Caco-2 (cell line): ENCODE measurements at regions not wholly inside any gene's neighbourhood (a gene's known extent, or its start where the extent isn't known, plus 50 kb on each side); places are given as distances from the start of the nearest gene placed in this dataset.

ENCODE experiments used
- BruUV-seq: library from RNA; stranded (reverse); fragments of 400-500 nt; replicated peaks from 2 replicates; lab custom pipeline; 2021; lab: Mats Ljungman, UMichigan
- CTCF ChIA-PET: fragments of 300-600 bp; sonication (Branson Sonifier 250); formaldehyde crosslinking; loops from one replicate; lab custom pipeline; 2022; ENCODE audit warnings: antibody characterized with exemption; lab: Charles Lee
- POLR2A ChIA-PET: fragments of 300-600 bp; sonication (Branson Sonifier 250); formaldehyde crosslinking; loops from one replicate; lab custom pipeline; 2022; ENCODE audit warnings: antibody characterized with exemption; lab: Charles Lee
- DNase-seq, 2 experiments: peaks; one replicate each; pipeline versions ENCODE4 v3.0.0 to v3.0.0-alpha.2; 2020 to 2022
- H3K27me3 ChIP-seq: replicated peaks from 2 replicates; pipeline ENCODE4 v1.6.0; 2011; ENCODE audit warnings: low read length; ENCODE audit not compliant: control insufficient read depth, insufficient read depth
- H3K36me3 ChIP-seq: 2 replicates; pipeline ENCODE4 v1.5.1; 2011; ENCODE audit warnings: low read length; ENCODE audit not compliant: control insufficient read depth, insufficient read depth
- H3K4me1 ChIP-seq: fragments of 250-450 bp; sonication (Bioruptor Pico); 2 replicates; pipeline ENCODE4 v1.5.1; 2020; ENCODE audit warnings: mild to moderate bottlenecking
- H3K4me3 ChIP-seq: 2 replicates; pipeline ENCODE4 v1.5.1; 2011; ENCODE audit warnings: low read depth, mild to moderate bottlenecking, control low read depth, low read length
- H3K9me3 ChIP-seq: fragments of 250-450 bp; sonication (Bioruptor Pico); 2 replicates; pipeline ENCODE4 v1.5.1; 2020; ENCODE audit warnings: mild to moderate bottlenecking, moderate library complexity
- H3K27ac Mint-ChIP-seq: one replicate; pipeline ENCODE4 v1.8.0; 2022; ENCODE audit warnings: mixed read lengths; ENCODE audit not compliant: unreplicated experiment
- H3K27me3 Mint-ChIP-seq: one replicate; pipeline ENCODE4 v1.8.0; 2022; ENCODE audit warnings: mixed read lengths; ENCODE audit not compliant: insufficient read depth, unreplicated experiment
- H3K36me3 Mint-ChIP-seq: one replicate; pipeline ENCODE4 v1.8.0; 2022; ENCODE audit warnings: mild to moderate bottlenecking, mixed read lengths; ENCODE audit not compliant: insufficient read depth, unreplicated experiment
- H3K4me1 Mint-ChIP-seq: one replicate; pipeline ENCODE4 v1.8.0; 2022; ENCODE audit warnings: low read depth, mixed read lengths; ENCODE audit not compliant: unreplicated experiment
- H3K4me3 Mint-ChIP-seq: one replicate; pipeline ENCODE4 v1.8.0; 2022; ENCODE audit warnings: mild to moderate bottlenecking, moderate library complexity, mixed read lengths; ENCODE audit not compliant: unreplicated experiment
- H3K9me3 Mint-ChIP-seq: one replicate; pipeline ENCODE4 v1.8.0; 2022; ENCODE audit warnings: mixed read lengths; ENCODE audit not compliant: unreplicated experiment
- intact Hi-C: fragments of 100-400 bp; cut with micrococcal nuclease; formaldehyde crosslinking; loops from one replicate; pipeline ENCODE4 v1.10.0; 2022; ENCODE audit not compliant: unreplicated experiment
- TF ChIP-seq, protein P1 (sequence below), 2 experiments: fragments of 200-600 bp in 1 of 2; IDR thresholded peaks; 1 replicate in 1 of 2; 2 replicates in 1 of 2; pipeline versions ENCODE4 v1.5.1 to v1.8.0; 2011 to 2022; ENCODE audit warnings: antibody characterized with exemption in 1 of 2, control low read depth in 1 of 2, inconsistent platforms in 1 of 2, low read depth in 1 of 2, low read length in 1 of 2, mild to moderate bottlenecking in 1 of 2, moderate library complexity in 1 of 2; ENCODE audit not compliant: insufficient read depth in 1 of 2, severe bottlenecking in 1 of 2, unreplicated experiment in 1 of 2

- Histone ChIP-seq H3K4me1 (no peaks in the 10 kb centered on the region), H3K9me3 (no peaks in the 10 kb centered on the region), H3K36me3 (no peaks in the 10 kb centered on the region), H3K27me3 (no peaks in the 10 kb centered on the region), H3K4me3 (no peak overlapping the region)
- intact Hi-C loops, result no loop called here
- H3K4me1 Mint-ChIP-seq, result no peaks in the 10 kb centered on the region
- ChIA-PET POLR2A (no interaction called here), CTCF (no interaction called here)
- no TSS peak for BruUV-seq
- H3K36me3 Mint-ChIP-seq, result no peaks in the 10 kb centered on the region
- H3K9me3 Mint-ChIP-seq, result no peaks in the 10 kb centered on the region
- TF ChIP-seq, protein P1, sequence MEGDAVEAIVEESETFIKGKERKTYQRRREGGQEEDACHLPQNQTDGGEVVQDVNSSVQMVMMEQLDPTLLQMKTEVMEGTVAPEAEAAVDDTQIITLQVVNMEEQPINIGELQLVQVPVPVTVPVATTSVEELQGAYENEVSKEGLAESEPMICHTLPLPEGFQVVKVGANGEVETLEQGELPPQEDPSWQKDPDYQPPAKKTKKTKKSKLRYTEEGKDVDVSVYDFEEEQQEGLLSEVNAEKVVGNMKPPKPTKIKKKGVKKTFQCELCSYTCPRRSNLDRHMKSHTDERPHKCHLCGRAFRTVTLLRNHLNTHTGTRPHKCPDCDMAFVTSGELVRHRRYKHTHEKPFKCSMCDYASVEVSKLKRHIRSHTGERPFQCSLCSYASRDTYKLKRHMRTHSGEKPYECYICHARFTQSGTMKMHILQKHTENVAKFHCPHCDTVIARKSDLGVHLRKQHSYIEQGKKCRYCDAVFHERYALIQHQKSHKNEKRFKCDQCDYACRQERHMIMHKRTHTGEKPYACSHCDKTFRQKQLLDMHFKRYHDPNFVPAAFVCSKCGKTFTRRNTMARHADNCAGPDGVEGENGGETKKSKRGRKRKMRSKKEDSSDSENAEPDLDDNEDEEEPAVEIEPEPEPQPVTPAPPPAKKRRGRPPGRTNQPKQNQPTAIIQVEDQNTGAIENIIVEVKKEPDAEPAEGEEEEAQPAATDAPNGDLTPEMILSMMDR (IDR thresholded peaks at IDR 0.05; ENCODE audit: insufficient read depth in 1 of 2, low read depth in 1 of 2, low read length in 1 of 2, severe bottlenecking in 1 of 2, unreplicated experiment in 1 of 2), result no peak
- H3K27ac Mint-ChIP-seq, result no peak overlapping the region
- DNase-seq, result no peak
- no peak overlapping the region for H3K4me3 Mint-ChIP-seq
- peaks cover 2% of the 10 kb centered on the region for H3K27me3 Mint-ChIP-seq
These were observed 398.4 kb downstream of the NUP35 start for GRCh38 chr2:183522489-183523266.

- CTCF ChIA-PET, result no interaction called here
- no peaks in the 10 kb centered on the region for H3K9me3 Mint-ChIP-seq
- intact Hi-C loops, result no loop called here
- no peak overlapping the region for H3K4me3 Mint-ChIP-seq
- H3K36me3 Mint-ChIP-seq, result no peaks in the 10 kb centered on the region
- Histone ChIP-seq H3K4me3 (no peak overlapping the region), H3K4me1 (no peaks in the 10 kb centered on the region), H3K9me3 (no peaks in the 10 kb centered on the region), H3K36me3 (no peaks in the 10 kb centered on the region), H3K27me3 (no peaks in the 10 kb centered on the region)
- no peaks in the 10 kb centered on the region for H3K4me1 Mint-ChIP-seq
- H3K27me3 Mint-ChIP-seq, result peaks cover 3% of the 10 kb centered on the region
- POLR2A ChIA-PET, result no interaction called here
- no peak overlapping the region for H3K27ac Mint-ChIP-seq
- no TSS peak for BruUV-seq
- TF ChIP-seq, protein P1 (IDR thresholded peaks at IDR 0.05; ENCODE audit: insufficient read depth in 1 of 2, low read depth in 1 of 2, low read length in 1 of 2, severe bottlenecking in 1 of 2, unreplicated experiment in 1 of 2), result no peak
- no peak for DNase-seq
These were observed 406.2 kb downstream of the NUP35 start for GRCh38 chr2:183530333-183530901.

GRCh38 chr2:183532514-183532913 is 408.3 kb downstream of the NUP35 start:
- no peaks in the 10 kb centered on the region for H3K4me1 Mint-ChIP-seq
- CTCF ChIA-PET, result no interaction called here

More at GRCh38 chr2:183532514-183532913, 408.3 kb downstream of the NUP35 start:
- Histone ChIP-seq H3K9me3 (no peaks in the 10 kb centered on the region), H3K4me3 (no peak overlapping the region), H3K27me3 (no peaks in the 10 kb centered on the region), H3K36me3 (no peaks in the 10 kb centered on the region), H3K4me1 (no peaks in the 10 kb centered on the region)
- Mint-ChIP-seq H3K27ac (no peak overlapping the region), H3K9me3 (no peaks in the 10 kb centered on the region), H3K36me3 (no peaks in the 10 kb centered on the region), H3K4me3 (no peak overlapping the region), H3K27me3 (peaks cover 2% of the 10 kb centered on the region)
- no TSS peak for BruUV-seq
- TF ChIP-seq, protein P1 (IDR thresholded peaks at IDR 0.05; ENCODE audit: insufficient read depth in 1 of 2, low read depth in 1 of 2, low read length in 1 of 2, severe bottlenecking in 1 of 2, unreplicated experiment in 1 of 2), result no peak
- POLR2A ChIA-PET, result no interaction called here
- DNase-seq, result no peak
- intact Hi-C loops, result no loop called here
